ENCODE measurements at regions not wholly inside any gene's neighbourhood (a gene's known extent, or its start where the extent isn't known, plus 50 kb on each side); places are given as distances from the start of the nearest gene placed in this dataset.

DNA sequence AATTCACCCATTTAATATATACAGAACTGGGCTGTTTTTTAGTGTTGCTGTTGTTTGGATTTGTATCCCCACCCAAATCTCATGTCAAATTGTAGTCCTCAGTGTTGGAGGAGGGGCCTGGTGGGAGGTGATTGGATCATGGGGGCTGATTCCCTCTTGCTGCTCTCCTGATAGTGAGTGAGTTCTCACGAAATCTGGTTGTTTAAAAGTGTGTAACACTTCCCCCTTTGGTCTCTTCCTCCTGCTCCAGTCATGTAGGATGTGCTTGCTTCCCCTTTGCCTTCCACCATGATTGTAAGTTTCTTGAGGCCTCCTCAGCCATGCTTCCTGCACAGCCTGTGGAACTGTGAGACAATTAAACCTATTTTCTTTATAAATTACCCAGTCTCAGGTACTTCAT lies 141.6 kb upstream of the AADAT start:
- TF ChIP-seq, protein P1, sequence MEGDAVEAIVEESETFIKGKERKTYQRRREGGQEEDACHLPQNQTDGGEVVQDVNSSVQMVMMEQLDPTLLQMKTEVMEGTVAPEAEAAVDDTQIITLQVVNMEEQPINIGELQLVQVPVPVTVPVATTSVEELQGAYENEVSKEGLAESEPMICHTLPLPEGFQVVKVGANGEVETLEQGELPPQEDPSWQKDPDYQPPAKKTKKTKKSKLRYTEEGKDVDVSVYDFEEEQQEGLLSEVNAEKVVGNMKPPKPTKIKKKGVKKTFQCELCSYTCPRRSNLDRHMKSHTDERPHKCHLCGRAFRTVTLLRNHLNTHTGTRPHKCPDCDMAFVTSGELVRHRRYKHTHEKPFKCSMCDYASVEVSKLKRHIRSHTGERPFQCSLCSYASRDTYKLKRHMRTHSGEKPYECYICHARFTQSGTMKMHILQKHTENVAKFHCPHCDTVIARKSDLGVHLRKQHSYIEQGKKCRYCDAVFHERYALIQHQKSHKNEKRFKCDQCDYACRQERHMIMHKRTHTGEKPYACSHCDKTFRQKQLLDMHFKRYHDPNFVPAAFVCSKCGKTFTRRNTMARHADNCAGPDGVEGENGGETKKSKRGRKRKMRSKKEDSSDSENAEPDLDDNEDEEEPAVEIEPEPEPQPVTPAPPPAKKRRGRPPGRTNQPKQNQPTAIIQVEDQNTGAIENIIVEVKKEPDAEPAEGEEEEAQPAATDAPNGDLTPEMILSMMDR (IDR thresholded peaks at IDR 0.05; ENCODE audit: low read depth, low read length, missing control alignments) = no peak
- DNase-seq (ENCODE audit: low read depth) = no peak
- H3K4me3 ChIP-seq (ENCODE audit: low read depth, low read length) = no peak overlapping the region

DNA sequence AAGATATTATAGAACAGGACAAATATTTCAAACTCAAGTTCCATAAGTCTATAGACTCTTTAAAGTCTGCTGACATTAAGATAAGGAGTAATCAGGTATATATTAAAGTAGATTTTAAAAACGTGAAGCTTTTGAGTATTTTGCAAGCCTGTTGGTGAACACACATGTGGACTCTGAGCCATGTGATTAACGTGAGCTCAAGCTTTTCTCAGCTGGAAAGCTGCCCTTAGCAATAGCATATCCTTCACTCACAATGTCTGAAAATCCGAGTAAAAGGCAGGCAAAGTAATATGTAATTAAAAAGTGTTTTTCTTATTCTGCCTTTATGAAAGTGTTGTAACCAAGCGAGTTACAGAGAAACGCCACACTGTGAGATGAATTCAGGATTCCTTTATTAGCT lies 140.5 kb upstream of the AADAT start:
- H3K4me3 ChIP-seq (ENCODE audit: low read depth, low read length) = no peak overlapping the region
- no peak for DNase-seq (ENCODE audit: low read depth)
- TF ChIP-seq, protein P1 (IDR thresholded peaks at IDR 0.05; ENCODE audit: low read depth, low read length, missing control alignments) = no peak

- TF ChIP-seq, protein P1 (IDR thresholded peaks at IDR 0.05; ENCODE audit: low read depth, low read length, missing control alignments) = no peak
- DNase-seq (ENCODE audit: low read depth) = no peak
- H3K4me3 ChIP-seq (ENCODE audit: low read depth, low read length) = no peak overlapping the region
These were observed 139.2 kb upstream of the AADAT start for GRCh38 chr4:170229006-170229405.

GRCh38 chr4:170227928-170228327 lies 138.2 kb upstream of the AADAT start:
- TF ChIP-seq, protein P1 (IDR thresholded peaks at IDR 0.05; ENCODE audit: low read depth, low read length, missing control alignments) = no peak
- H3K4me3 ChIP-seq (ENCODE audit: low read depth, low read length) = no peak overlapping the region
- no peak for DNase-seq (ENCODE audit: low read depth)

DNA sequence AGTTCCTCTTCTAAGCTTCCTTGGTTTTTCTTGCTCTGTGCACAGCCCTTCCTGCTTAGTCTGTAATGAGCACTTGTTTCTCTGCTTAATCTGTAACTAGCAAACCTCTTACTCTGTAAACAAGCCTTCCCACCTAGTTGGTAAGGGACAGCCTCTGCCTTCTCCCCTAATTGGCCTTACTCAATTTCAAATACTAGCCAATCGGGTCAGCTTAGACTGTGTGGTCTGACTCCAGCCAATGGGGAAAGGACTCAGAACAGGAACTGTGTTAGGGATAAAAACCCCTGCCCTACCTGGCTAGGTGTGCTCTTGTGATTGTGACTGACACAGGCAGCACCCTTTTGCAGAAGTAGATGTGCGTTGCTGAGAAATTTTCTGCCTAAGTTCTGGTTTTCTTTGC lies 136.5 kb upstream of the AADAT start:
- no peak for DNase-seq (ENCODE audit: low read depth)
- TF ChIP-seq, protein P1 (IDR thresholded peaks at IDR 0.05; ENCODE audit: low read depth, low read length, missing control alignments) = no peak
- no peak overlapping the region for H3K4me3 ChIP-seq (ENCODE audit: low read depth, low read length)

GRCh38 chr4:170214731-170215130 lies 125.0 kb upstream of the AADAT start:
- no peak for DNase-seq (ENCODE audit: low read depth)
- H3K4me3 ChIP-seq (ENCODE audit: low read depth, low read length) = no peak overlapping the region
- TF ChIP-seq, protein P1 (IDR thresholded peaks at IDR 0.05; ENCODE audit: low read depth, low read length, missing control alignments) = no peak

DNA sequence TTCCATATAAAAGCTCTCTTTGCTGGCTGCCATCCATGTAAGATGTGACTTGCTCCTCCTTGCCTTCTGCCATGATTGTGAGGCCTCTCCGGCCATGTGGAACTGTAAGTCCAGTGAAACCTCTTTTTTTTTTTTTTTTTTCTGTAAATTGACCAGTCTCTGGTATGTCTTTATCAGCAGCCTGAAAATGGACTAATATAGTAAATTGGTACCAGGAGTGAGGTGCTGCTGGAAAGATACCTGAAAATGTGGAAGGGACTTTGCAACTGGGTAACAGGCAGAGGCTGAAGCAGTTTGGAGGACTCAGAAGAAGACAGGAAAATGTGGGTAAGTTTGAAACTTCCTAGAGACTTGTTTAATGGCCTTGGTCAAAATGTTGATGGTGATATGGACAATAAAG lies 124.3 kb upstream of the AADAT start:
- TF ChIP-seq, protein P1 (IDR thresholded peaks at IDR 0.05; ENCODE audit: low read depth, low read length, missing control alignments) = no peak
- no peak overlapping the region for H3K4me3 ChIP-seq (ENCODE audit: low read depth, low read length)
- DNase-seq (ENCODE audit: low read depth) = no peak
